ENCODE measurements at regions not wholly inside any gene's neighbourhood (a gene's known extent, or its start where the extent isn't known, plus 50 kb on each side); places are given as distances from the start of the nearest gene placed in this dataset.
"Not testable (repeated sequence)": the region's sequence is repeated elsewhere in the genome, so short reads cannot be mapped to it uniquely, and the experiment has no call there.

DNA sequence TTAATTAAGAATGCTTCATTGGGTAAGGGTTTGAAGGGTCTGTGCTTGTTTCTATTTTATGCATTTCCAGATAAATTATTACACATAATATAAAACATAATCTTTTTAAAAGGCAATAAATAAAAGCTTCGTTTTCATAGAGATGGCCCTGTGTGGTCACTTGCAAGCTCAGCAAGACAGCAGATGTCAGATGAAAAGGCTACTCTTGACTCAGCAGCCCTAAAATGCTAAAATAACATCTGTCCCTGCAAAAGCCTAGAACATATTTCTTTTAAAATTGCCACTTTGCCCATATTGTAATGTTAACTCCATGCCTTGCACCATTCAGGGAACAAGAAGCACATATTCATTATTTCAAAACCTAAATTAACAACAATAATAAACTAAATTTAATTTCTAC lies 349.4 kb downstream of the CNTN3 start:
- no peak for DNase-seq
- no peak for ATAC-seq (ENCODE audit: poor library complexity)
- intact Hi-C loops (cut with DNase I): loop anchor here (10.0 kb wide), 1 partner anchor 360 kb away; no protein-coding TSS in a partner anchor

GRCh38 chr3:74263031-74263430 lies 351.4 kb downstream of the CNTN3 start:
- DNase-seq (no peak), ATAC-seq (ENCODE audit: poor library complexity) (no peak)
- intact Hi-C loops (cut with DNase I): loop anchor here (10.0 kb wide), 1 partner anchor 362 kb away; no protein-coding TSS in a partner anchor

DNA sequence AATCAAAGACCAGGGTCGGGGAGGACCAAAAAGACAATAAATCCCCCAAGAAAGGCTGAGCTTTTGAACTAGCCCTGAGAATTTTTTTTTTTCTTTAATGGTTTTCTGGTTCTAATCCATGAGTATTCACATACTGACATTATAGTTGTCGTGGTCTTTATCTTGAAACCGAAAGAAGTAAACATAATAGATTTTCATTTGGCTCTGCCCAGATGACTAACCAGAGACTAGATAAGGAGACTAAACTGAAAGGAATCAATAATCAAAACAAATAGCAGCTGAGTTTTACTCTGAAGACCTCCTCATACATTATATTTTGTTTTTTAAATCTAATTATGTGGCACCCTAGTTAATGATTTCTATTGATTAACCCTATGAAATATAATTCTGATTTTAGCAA lies 381.4 kb downstream of the CNTN3 start:
- ATAC-seq (ENCODE audit: poor library complexity) (no peak), DNase-seq (no peak)
- intact Hi-C loops (cut with DNase I): no loop called here

DNA sequence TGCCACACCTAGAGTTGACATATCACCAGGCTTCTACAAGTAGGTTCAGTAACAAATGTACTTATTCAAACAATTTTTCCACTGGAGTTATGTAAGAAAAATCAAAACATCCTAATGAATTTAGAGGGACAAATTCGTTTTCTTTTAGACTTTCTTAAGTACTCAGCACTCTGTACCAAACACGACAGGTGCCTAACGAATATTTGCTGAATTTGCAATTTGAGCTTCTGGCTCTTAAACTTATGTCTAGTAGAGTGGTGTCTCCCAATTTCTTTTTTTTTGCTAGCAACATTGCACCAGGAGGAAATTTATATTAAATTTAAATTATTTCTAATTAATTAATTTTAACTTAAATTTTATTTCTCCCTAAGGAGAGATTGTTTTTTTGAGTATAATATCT lies 397.0 kb downstream of the CNTN3 start:
- no peak for ATAC-seq (ENCODE audit: poor library complexity)
- DNase-seq: no peak

GRCh38 chr3:74214286-74214685 lies 400.2 kb downstream of the CNTN3 start:
- no peak for DNase-seq
- intact Hi-C loops (cut with DNase I): no loop called here
- no peak for ATAC-seq (ENCODE audit: poor library complexity)

More for the DNA sequence above, 397.0 kb downstream of the CNTN3 start:
- intact Hi-C loops (cut with DNase I): no loop called here

- intact Hi-C loops (cut with DNase I): no loop called here
- ATAC-seq (ENCODE audit: poor library complexity) (no peak), DNase-seq (no peak)
Measured at GRCh38 chr3:74210739-74211138, 403.7 kb downstream of the CNTN3 start.

- ATAC-seq (ENCODE audit: poor library complexity): no peak
- no peak for DNase-seq
- intact Hi-C loops (cut with DNase I): no loop called here
Measured at GRCh38 chr3:74200952-74201351, 413.5 kb downstream of the CNTN3 start.

GRCh38 chr3:74178664-74179063 lies 435.8 kb downstream of the CNTN3 start:
- intact Hi-C loops (cut with DNase I); ATAC-seq (ENCODE audit: poor library complexity); DNase-seq: not testable (repeated sequence)

DNA sequence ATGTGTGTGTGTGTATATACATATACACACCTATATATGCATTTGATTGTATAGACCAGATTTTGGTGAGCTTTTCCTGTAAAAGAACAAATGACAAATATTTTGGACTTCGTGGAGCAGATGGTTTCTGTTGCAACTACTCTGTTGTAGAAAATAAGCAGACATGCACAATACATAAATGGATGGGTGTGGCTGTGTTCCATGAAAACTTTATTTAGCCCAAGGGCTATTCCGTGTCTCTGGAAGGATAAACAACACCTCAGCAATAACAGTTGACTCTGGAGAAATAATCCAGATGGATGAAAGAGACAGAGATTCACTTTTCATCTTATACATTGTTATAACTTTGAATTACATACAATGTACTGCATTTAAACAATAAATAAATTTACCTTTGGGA lies 441.4 kb downstream of the CNTN3 start:
- intact Hi-C loops (cut with DNase I): no loop called here
- DNase-seq: no peak
- ATAC-seq (ENCODE audit: poor library complexity): no peak

DNA sequence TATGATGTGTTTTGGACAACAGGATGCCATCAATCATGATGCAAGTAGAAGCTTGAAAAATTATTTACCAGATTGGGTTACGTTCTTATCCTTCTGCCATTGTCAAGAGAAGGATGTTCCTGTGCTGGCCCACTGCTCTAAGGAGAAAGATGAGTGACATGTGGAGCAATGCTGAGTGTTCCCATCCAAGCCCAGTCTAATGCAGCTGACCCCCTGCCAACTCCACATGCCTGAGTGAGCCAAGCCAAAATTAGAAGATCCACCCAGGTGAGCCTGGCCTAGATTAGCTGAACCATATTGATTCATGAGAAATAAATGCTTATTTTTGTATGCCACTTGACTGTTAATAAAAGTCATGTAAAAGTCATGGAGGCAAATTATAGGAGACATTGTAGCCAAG lies 446.5 kb downstream of the CNTN3 start:
- DNase-seq (no peak), ATAC-seq (ENCODE audit: poor library complexity) (no peak)
- intact Hi-C loops (cut with DNase I): no loop called here

GRCh38 chr3:74165211-74165610 lies 449.2 kb downstream of the CNTN3 start:
- DNase-seq (no peak), ATAC-seq (ENCODE audit: poor library complexity) (no peak)
- intact Hi-C loops (cut with DNase I): no loop called here

DNA sequence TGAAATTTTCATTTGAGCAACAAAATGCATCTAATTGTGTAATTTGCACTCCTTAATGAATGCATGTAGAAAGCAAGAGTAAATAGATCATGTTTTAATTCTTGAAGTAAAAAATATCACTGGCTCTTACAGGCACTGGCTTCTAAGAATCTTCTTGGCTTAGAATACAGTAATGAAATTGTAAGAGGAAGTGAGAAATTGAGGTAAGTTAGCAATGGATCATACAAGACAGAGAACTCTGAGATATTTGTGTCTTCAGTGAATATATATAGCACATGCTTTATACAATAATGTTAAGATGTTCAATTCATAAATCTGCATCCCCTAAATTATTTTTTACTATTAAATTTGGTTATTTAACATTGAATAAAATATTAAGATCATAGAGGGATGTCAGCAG lies 465.0 kb downstream of the CNTN3 start:
- intact Hi-C loops (cut with DNase I): no loop called here
- DNase-seq (no peak), ATAC-seq (ENCODE audit: poor library complexity) (no peak)

- DNase-seq (no peak), ATAC-seq (ENCODE audit: poor library complexity) (no peak)
- intact Hi-C loops (cut with DNase I): no loop called here
Measured at GRCh38 chr3:74145277-74145676, 469.2 kb downstream of the CNTN3 start.

- intact Hi-C loops (cut with DNase I): no loop called here
- ATAC-seq (ENCODE audit: poor library complexity) (no peak), DNase-seq (no peak)
Measured at GRCh38 chr3:74139648-74140047, 474.8 kb downstream of the CNTN3 start.

DNA sequence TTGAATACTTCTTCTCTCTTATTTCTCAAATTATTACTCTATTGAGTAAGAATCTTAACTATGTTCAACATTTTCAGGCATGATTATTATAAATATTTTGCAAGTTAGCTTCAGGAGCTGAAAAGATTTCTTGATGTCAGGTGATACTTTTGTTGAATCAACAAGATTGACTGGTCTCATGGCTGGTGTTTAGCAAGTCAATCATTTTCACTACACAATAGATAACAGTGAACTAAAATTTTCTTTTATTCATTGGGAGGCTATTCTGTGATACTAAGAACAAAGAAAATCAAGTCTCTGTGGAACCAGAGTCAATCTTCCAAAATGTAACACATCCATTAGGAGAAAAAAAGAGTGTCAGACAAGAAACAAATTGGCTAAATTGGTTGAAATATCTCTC lies 476.7 kb downstream of the CNTN3 start:
- ATAC-seq (ENCODE audit: poor library complexity) (no peak), DNase-seq (no peak)
- intact Hi-C loops (cut with DNase I): no loop called here

DNA sequence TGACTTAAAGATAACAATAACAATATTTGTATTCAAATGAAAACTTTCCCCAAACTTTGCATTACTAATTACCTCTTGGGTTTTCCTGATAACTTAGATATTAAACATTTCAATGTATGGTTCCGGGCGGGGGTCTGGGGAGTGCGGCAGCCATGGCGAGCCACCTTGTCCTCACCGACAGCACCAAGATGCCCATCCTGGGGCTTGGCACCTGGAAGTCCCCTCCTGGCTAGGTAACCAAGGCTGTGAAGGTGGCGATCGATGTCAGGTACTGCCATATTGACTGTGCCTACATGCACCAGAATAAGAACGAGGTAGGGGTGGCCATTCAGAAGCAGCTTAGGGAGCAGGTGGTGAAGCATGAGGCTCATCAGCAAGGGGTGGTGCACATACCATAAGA lies 478.7 kb downstream of the CNTN3 start:
- DNase-seq: no peak
- intact Hi-C loops (cut with DNase I): no loop called here
- ATAC-seq (ENCODE audit: poor library complexity): no peak

DNA sequence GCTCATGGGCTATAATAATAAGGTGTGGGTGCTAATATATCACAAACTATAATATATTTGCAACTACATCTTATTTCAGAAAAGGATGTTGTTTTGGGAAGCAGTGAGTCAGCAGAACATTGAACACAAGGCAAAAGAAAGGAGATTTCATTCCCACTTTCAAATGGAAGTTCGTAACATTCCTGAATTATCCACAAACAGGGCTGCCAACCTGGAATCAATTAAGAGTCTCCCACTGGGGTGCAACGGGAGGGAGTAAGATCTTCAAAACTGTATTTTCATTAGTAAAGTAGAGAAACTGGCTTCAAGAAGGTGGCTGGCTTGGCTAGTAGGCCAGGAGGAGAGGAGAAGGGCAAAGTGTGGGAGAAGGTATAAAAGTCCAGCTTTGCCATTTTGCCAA lies 479.6 kb downstream of the CNTN3 start:
- ATAC-seq (ENCODE audit: poor library complexity) (no peak), DNase-seq (no peak)
- intact Hi-C loops (cut with DNase I): no loop called here

DNA sequence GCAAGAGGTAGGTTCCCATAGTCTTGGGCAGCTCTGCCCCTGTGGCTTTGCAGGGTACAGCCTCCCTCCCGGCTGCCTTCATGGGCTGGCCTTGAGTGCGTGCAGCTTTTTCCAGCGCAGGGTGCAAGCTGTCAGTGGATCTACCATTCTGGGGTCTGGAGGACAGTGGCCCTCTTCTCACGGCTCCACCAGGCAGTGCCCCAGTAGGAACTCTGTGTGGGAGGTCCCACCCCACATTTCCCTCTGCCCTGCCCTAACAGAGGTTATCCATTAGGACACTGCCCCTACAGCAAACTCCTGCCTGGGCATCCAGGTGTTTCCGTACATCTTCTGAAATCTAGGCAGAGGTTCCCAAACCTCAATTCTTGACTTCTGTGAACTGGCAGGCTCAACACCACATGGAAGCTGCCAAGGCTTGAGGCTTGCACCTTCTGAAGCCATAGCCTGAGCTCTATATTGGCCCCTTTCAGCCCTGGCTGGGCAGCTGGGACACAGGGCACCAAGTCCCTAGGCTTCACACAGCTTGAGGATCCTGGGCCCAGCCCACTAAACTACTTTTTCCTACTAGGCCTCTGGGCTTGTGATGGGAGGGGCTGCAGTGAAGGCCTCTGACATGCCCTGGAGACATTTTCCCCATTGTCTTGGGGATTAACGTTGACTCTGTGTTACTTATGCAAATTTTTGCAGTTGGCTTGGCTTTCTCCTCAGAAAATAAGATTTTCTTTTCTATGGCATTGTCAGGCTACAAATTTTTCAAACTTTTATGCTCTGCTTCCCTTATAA lies 482.7 kb downstream of the CNTN3 start:
- DNase-seq; ATAC-seq (ENCODE audit: poor library complexity); intact Hi-C loops (cut with DNase I): not testable (repeated sequence)

DNA sequence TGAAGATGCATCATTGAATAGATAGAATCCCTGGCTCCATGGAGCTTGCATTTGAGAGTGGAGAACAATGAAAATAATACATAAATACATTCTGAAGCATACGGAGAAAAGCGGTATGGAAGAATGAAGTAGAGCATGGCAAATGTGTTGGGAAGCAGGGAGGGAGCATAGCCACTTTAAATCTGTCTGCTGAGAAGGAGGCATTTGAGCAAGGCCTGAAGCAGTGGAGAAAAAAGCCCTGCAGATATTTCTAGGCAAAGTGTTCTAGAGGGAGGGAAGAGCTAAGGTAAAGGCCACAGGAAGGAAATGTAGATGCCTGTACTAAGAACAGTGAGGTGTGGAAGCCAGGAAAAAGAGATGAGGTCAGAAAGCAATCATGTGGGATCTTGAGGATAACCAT lies 484.8 kb downstream of the CNTN3 start:
- DNase-seq (no peak), ATAC-seq (ENCODE audit: poor library complexity) (no peak)
- intact Hi-C loops (cut with DNase I): no loop called here

DNA sequence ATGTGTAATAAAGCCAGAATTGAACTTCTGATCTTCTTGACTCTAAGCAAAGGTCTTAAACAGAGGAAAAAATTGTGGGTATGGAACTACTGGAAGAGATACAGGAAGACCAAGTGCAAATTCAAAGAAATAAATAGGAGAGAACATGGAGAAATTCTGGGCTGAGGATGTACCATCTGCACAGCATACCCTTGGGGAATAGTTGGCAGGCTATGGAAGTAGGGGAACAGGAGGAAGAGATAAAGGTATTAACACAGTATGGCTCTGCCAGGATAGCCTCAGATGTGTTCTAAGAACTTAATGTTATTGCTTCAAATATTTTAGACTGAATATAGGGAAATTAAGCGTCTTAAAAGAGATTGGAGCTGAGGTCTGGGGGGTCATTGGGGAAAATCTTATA lies 485.4 kb downstream of the CNTN3 start:
- intact Hi-C loops (cut with DNase I): no loop called here
- DNase-seq: no peak
- ATAC-seq (ENCODE audit: poor library complexity): no peak

- intact Hi-C loops (cut with DNase I): no loop called here
- ATAC-seq (ENCODE audit: poor library complexity) (no peak), DNase-seq (no peak)
Measured at GRCh38 chr3:74127256-74127655, 487.2 kb downstream of the CNTN3 start.
